HG02588 (cell line): ENCODE measurements at regions not wholly inside any gene's neighbourhood (a gene's known extent, or its start where the extent isn't known, plus 50 kb on each side); places are given as distances from the start of the nearest gene placed in this dataset.
A peak's percentile ranks its signal among the peaks of the same experiment; 100 is the strongest.
"Not testable (repeated sequence)": the region's sequence is repeated elsewhere in the genome, so short reads cannot be mapped to it uniquely, and the experiment has no call there.

Source experiments
- ATAC-seq: cut with Tn5 transposase; IDR thresholded peaks from one replicate; pipeline ENCODE4 v1.9.1; 2021; ENCODE audit warnings: mild to moderate bottlenecking, moderate library complexity; ENCODE audit not compliant: unreplicated experiment

- not testable (repeated sequence) for ATAC-seq
These were observed 102.5 kb downstream of the CDRT15L2 start for GRCh38 chr17:20681746-20682722.

- ATAC-seq: not testable (repeated sequence)
These were observed 104.2 kb downstream of the CDRT15L2 start for GRCh38 chr17:20683651-20684229.

DNA sequence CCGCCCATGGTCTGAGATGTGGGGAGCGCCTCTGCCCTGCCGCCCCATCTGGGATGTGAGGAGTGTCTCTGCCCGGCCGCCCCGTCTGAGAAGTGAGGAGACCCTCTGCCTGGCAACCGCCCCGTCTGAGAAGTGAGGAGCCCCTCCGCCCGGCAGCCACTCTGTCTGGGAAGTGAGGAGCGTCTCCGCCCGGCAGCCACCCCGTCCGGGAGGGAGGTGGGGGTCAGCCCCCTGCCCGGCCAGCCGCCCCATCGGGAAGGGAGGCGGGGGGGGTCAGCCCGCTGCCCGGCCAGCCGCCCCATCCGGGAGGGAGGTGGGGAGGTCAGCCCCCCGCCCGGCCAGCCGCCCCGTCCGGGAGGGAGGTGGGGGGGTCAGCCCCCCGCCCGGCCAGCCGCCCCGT lies 105.5 kb downstream of the CDRT15L2 start:
- not testable (repeated sequence) for ATAC-seq

DNA sequence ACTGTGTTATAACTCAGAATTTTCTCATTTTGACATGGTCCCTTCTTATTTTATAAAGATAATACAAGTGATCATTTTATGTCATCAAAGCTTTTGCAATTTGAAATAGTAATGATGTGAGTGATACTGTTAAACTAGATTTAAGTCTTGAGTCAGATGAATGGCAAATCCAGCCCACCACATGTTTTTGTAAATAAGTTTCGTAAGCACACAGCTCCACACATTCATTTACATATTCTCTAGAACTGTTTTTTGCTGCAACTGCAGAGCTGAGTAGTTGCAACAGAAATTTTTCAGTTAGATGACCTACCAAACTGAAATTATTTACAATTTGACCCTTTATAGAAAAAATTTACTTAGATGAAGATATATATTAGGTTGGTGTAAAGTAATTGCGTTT lies 108.1 kb downstream of the CDRT15L2 start:
- not testable (repeated sequence) for ATAC-seq

GRCh38 chr17:20689170-20689749 lies 109.7 kb downstream of the CDRT15L2 start:
- ATAC-seq: not testable (repeated sequence)

GRCh38 chr17:20692706-20693105 lies 113.2 kb downstream of the CDRT15L2 start:
- not testable (repeated sequence) for ATAC-seq

DNA sequence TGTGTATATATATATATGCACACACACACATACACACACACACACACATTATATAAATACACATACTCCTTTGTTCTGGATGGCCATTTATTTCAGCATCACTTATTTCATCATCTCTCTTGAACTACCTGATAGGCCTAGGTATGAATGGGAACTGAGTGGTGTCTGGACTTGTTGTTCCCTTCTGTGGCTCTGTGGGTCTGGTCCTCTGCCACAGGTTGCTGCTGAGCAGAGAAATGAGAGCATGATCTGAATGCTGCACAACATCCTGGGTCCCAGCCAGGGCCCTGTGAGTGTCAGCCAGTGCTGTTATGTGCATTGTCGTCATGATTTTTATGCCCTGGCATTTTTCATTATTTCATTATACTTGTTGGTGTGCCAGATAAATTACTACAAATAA lies 116.3 kb downstream of the CDRT15L2 start:
- ATAC-seq: not testable (repeated sequence)

GRCh38 chr17:20698463-20699206 lies 119.1 kb downstream of the CDRT15L2 start:
- peak; percentile 88 for ATAC-seq

GRCh38 chr17:20700528-20700927 lies 121.0 kb downstream of the CDRT15L2 start:
- not testable (repeated sequence) for ATAC-seq

GRCh38 chr17:20701366-20701765 lies 121.8 kb downstream of the CDRT15L2 start:
- not testable (repeated sequence) for ATAC-seq

DNA sequence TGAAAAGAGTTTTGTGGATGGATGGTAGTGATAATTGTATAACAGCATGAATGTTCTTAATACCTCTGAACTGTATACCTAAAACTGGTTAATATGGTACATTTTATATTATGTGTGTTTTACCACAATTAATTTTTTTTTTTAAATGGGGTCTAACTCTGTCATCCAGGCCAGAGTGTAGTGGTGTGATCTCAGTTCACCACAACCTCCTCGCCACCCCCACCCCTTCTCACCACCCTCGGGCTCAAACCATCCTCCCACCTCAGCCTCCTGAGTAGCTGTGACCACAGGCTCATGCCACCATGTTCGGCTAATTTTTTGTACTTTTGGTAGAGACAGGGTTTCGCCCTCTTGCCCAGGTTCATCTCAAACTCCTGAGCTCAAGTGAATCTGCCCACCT lies 123.2 kb downstream of the CDRT15L2 start:
- no peak for ATAC-seq

- no peak for ATAC-seq
These were observed 124.3 kb downstream of the CDRT15L2 start for GRCh38 chr17:20703781-20704180.

DNA sequence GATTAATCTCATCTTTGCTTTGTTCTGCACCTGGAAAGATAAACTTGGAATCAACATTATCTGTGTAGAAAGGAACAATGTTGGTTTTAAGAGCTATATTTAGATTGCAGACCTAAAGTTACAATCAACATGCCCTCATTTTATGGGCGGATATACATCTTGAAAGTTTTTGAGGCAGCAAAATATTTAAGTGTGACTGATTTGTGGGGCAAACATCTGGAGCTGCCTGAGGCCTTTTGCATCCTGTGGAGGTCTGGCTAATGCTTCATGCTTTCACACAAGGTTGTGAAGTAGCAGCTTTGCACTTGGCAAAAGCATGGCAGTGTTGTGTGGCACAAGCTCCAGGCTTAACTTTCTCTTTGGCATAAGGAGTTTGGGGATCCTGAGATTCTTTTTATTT lies 125.7 kb downstream of the CDRT15L2 start:
- ATAC-seq: not testable (repeated sequence)

- ATAC-seq: no peak
These were observed 127.3 kb downstream of the CDRT15L2 start for GRCh38 chr17:20706751-20707373.

DNA sequence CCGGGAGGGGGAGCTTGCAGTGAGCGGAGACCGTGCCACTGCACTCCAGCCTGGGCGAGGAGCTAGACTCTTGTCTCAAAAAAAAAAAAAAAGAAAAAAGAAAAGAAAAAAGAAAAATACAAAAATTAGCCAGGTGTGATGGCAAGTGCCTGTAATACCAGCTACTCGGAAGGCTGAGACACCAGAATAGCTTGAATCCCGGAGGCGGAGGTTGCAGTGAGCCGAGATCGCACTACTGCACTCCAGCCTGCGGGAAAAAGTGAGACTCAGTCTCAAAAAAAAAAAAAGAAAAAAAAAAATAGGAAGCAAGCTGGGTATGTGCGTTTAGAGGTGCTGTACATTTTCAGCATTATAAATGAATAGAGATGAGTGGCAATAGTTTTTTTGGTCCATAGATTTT lies 129.3 kb downstream of the CDRT15L2 start:
- ATAC-seq: not testable (repeated sequence)

DNA sequence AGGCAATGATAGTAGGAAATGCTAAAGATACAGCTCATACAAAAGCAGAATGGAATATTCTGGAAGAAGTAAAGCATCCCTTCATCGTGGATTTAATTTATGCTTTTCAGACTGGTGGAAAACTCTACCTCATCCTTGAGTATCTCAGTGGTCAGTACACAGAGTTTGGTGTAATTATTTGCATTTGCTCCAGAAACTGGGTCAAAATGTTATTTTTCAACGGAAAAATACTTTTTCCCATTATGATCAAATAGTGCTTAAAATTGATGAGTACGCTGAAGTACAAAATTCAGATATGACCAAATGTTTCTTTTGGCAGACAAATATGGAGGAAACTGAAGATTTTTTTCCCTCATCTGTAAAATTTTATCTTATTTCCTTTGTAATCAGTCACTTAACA lies 137.0 kb downstream of the CDRT15L2 start:
- not testable (repeated sequence) for ATAC-seq

DNA sequence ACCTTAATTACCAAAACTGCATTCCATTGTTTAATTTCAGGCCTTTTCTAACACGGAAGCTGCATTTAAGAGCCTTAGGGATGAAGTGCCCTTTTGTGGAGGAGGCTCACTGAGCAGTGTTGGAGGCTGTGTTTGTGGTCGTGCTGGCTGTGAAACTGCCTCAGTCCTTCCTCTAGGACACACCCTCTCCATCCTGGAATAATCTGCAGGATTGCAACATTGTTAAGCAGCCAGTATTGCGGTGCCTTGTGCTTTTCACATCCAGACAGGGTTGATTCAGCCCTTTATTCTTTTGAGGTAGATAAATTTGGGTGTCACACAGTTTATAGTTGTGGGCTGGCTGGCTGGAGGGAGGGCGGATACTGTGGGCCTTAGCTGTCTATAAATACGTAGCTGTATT lies 141.6 kb downstream of the CDRT15L2 start:
- ATAC-seq: no peak

GRCh38 chr17:20724391-20724790 lies 144.9 kb downstream of the CDRT15L2 start:
- not testable (repeated sequence) for ATAC-seq

GRCh38 chr17:20727201-20727600 lies 147.7 kb downstream of the CDRT15L2 start:
- not testable (repeated sequence) for ATAC-seq

- no peak for ATAC-seq
These were observed 148.7 kb downstream of the CDRT15L2 start for GRCh38 chr17:20728181-20728580.
